ENCODE measurements at regions not wholly inside any gene's neighbourhood (a gene's known extent, or its start where the extent isn't known, plus 50 kb on each side); places are given as distances from the start of the nearest gene placed in this dataset.

GRCh38 chr13:33945477-33945876, 127.5 kb downstream of the RFC3 start:
- DNase-seq (ENCODE audit: low spot score), result no peak

GRCh38 chr13:33953203-33953602, 135.3 kb downstream of the RFC3 start:
- DNase-seq (ENCODE audit: low spot score), result no peak

GRCh38 chr13:33953781-33954180, 135.8 kb downstream of the RFC3 start:
- no peak for DNase-seq (ENCODE audit: low spot score)

- no peak for DNase-seq (ENCODE audit: low spot score)
These were observed 138.4 kb downstream of the RFC3 start for GRCh38 chr13:33956346-33956745.

GRCh38 chr13:33957497-33957905, 139.6 kb downstream of the RFC3 start:
- DNase-seq (ENCODE audit: low spot score), result no peak

- DNase-seq (ENCODE audit: low spot score), result no peak
These were observed 141.0 kb downstream of the RFC3 start for GRCh38 chr13:33958964-33959363.

GRCh38 chr13:33963134-33963533, 145.2 kb downstream of the RFC3 start:
- DNase-seq (ENCODE audit: low spot score), result no peak

GRCh38 chr13:33963895-33964294, 145.9 kb downstream of the RFC3 start:
- no peak for DNase-seq (ENCODE audit: low spot score)

- no peak for DNase-seq (ENCODE audit: low spot score)
These were observed 150.9 kb downstream of the RFC3 start for GRCh38 chr13:33968520-33969507.

- no peak for DNase-seq (ENCODE audit: low spot score)
These were observed 153.0 kb downstream of the RFC3 start for GRCh38 chr13:33970746-33971561.

- DNase-seq (ENCODE audit: low spot score), result no peak
These were observed 153.5 kb downstream of the RFC3 start for GRCh38 chr13:33971562-33971819.

- DNase-seq (ENCODE audit: low spot score), result no peak
These were observed 155.2 kb downstream of the RFC3 start for GRCh38 chr13:33973194-33973593.

- no peak for DNase-seq (ENCODE audit: low spot score)
These were observed 159.0 kb downstream of the RFC3 start for GRCh38 chr13:33976965-33977364.

- no peak for DNase-seq (ENCODE audit: low spot score)
These were observed 160.7 kb downstream of the RFC3 start for GRCh38 chr13:33978653-33979052.

- no peak for DNase-seq (ENCODE audit: low spot score)
These were observed 175.0 kb downstream of the RFC3 start for GRCh38 chr13:33992881-33993336.

- no peak for DNase-seq (ENCODE audit: low spot score)
These were observed 176.2 kb downstream of the RFC3 start for GRCh38 chr13:33994198-33994597.

GRCh38 chr13:33994826-33995502, 177.0 kb downstream of the RFC3 start:
- no peak for DNase-seq (ENCODE audit: low spot score)

- DNase-seq (ENCODE audit: low spot score), result no peak
These were observed 178.7 kb downstream of the RFC3 start for GRCh38 chr13:33996636-33997035.

- no peak for DNase-seq (ENCODE audit: low spot score)
These were observed 179.6 kb downstream of the RFC3 start for GRCh38 chr13:33997574-33997973.

- DNase-seq (ENCODE audit: low spot score), result no peak
These were observed 182.1 kb downstream of the RFC3 start for GRCh38 chr13:33999811-34000605.

GRCh38 chr13:34000955-34001354, 183.0 kb downstream of the RFC3 start:
- no peak for DNase-seq (ENCODE audit: low spot score)

All from H4 (cell line).